SIG-M5 treated with dmso at 0.1 percent for 504 hours (cell line): ENCODE measurements at regions not wholly inside any gene's neighbourhood (a gene's known extent, or its start where the extent isn't known, plus 50 kb on each side); places are given as distances from the start of the nearest gene placed in this dataset.
"Not testable (repeated sequence)": the region's sequence is repeated elsewhere in the genome, so short reads cannot be mapped to it uniquely, and the experiment has no call there.

ENCODE experiments used
- DNase-seq: peaks from one replicate; lab custom pipeline; 2025; ENCODE audit not compliant: unreplicated experiment; lab: John Stamatoyannopoulos, UW

- no peak for DNase-seq
Observed at GRCh38 chr2:114248648-114249047, 193.8 kb upstream of the DPP10 start.

GRCh38 chr2:114252713-114253112, 189.7 kb upstream of the DPP10 start:
- no peak for DNase-seq

GRCh38 chr2:114254875-114255274, 187.6 kb upstream of the DPP10 start:
- DNase-seq, result no peak

- DNase-seq, result no peak
Observed at GRCh38 chr2:114259389-114259788, 183.1 kb upstream of the DPP10 start.

- no peak for DNase-seq
Observed at GRCh38 chr2:114261366-114261765, 181.1 kb upstream of the DPP10 start.

- DNase-seq, result no peak
Observed at GRCh38 chr2:114265261-114265660, 177.2 kb upstream of the DPP10 start.

- DNase-seq, result no peak
Observed at GRCh38 chr2:114274957-114275356, 167.5 kb upstream of the DPP10 start.

GRCh38 chr2:114281188-114281587, 161.3 kb upstream of the DPP10 start:
- DNase-seq, result no peak

GRCh38 chr2:114283774-114284173, 158.7 kb upstream of the DPP10 start:
- no peak for DNase-seq

- no peak for DNase-seq
Observed at GRCh38 chr2:114286438-114286837, 156.0 kb upstream of the DPP10 start.

- DNase-seq, result no peak
Observed at GRCh38 chr2:114293355-114293754, 149.1 kb upstream of the DPP10 start.

- DNase-seq, result no peak
Observed at GRCh38 chr2:114294741-114295140, 147.7 kb upstream of the DPP10 start.

- not testable (repeated sequence) for DNase-seq
Observed at GRCh38 chr2:114300351-114300750, 142.1 kb upstream of the DPP10 start.

- DNase-seq, result no peak
Observed at GRCh38 chr2:114316532-114317300, 125.7 kb upstream of the DPP10 start.

GRCh38 chr2:114330594-114330993, 111.8 kb upstream of the DPP10 start:
- no peak for DNase-seq

- no peak for DNase-seq
Observed at GRCh38 chr2:114331934-114332333, 110.5 kb upstream of the DPP10 start.

GRCh38 chr2:114345246-114345645, 97.2 kb upstream of the DPP10 start:
- DNase-seq, result no peak

GRCh38 chr2:114346658-114347057, 95.8 kb upstream of the DPP10 start:
- DNase-seq, result no peak

- no peak for DNase-seq
Observed at GRCh38 chr2:114350186-114350725, 92.2 kb upstream of the DPP10 start.

GRCh38 chr2:114352988-114353387, 89.5 kb upstream of the DPP10 start:
- no peak for DNase-seq

- no peak for DNase-seq
Observed at GRCh38 chr2:114354199-114354598, 88.2 kb upstream of the DPP10 start.

GRCh38 chr2:114368705-114369104, 73.7 kb upstream of the DPP10 start:
- DNase-seq, result no peak

GRCh38 chr2:114371721-114372120, 70.7 kb upstream of the DPP10 start:
- DNase-seq, result not testable (repeated sequence)
